Stimulated activated naive CD8-positive, alpha-beta T cell treated with anti-CD3 and anti-CD28 coated beads, Interleukin-15, Interleukin-2, amounts not matched to agents 100 U/mL and 50 U/mL, for 24 hours (primary cell): ENCODE measurements at regions not wholly inside any gene's neighbourhood (a gene's known extent, or its start where the extent isn't known, plus 50 kb on each side); places are given as distances from the start of the nearest gene placed in this dataset.

ENCODE experiments used
- ATAC-seq: fragments of 150-1000 bp; cut with Tn5 transposase; one replicate; pipeline ENCODE4 v1.10.0; 2021
- DNase-seq: peaks from one replicate; pipeline ENCODE4 v3.0.0; 2021

- DNase-seq = no peak
- ATAC-seq = no peak
Measured at GRCh38 chr18:67742954-67743353, 226.4 kb upstream of the DSEL start.

GRCh38 chr18:67742525-67742924 is 226.0 kb upstream of the DSEL start:
- DNase-seq (no peak), ATAC-seq (no peak)

- no peak for ATAC-seq
- DNase-seq = no peak
Measured at GRCh38 chr18:67735506-67735905, 219.0 kb upstream of the DSEL start.

- no peak for ATAC-seq
- DNase-seq = no peak
Measured at GRCh38 chr18:67733088-67733487, 216.6 kb upstream of the DSEL start.

GRCh38 chr18:67731851-67732250 is 215.3 kb upstream of the DSEL start:
- DNase-seq = no peak

GRCh38 chr18:67730886-67731285 is 214.4 kb upstream of the DSEL start:
- no peak for ATAC-seq
- no peak for DNase-seq

More at GRCh38 chr18:67731851-67732250, 215.3 kb upstream of the DSEL start:
- ATAC-seq = no peak

- no peak for ATAC-seq
- DNase-seq = no peak
Measured at GRCh38 chr18:67728364-67728763, 211.8 kb upstream of the DSEL start.

- ATAC-seq (no peak), DNase-seq (no peak)
Measured at GRCh38 chr18:67726882-67727281, 210.4 kb upstream of the DSEL start.

- DNase-seq (no peak), ATAC-seq (no peak)
Measured at GRCh38 chr18:67717800-67718199, 201.3 kb upstream of the DSEL start.

- no peak for DNase-seq
- ATAC-seq = no peak
Measured at GRCh38 chr18:67715567-67715966, 199.0 kb upstream of the DSEL start.

- no peak for ATAC-seq
- no peak for DNase-seq
Measured at GRCh38 chr18:67710639-67711038, 194.1 kb upstream of the DSEL start.

- no peak for DNase-seq
- no peak for ATAC-seq
Measured at GRCh38 chr18:67705748-67706147, 189.2 kb upstream of the DSEL start.

GRCh38 chr18:67695684-67696083 is 179.2 kb upstream of the DSEL start:
- no peak for DNase-seq
- no peak for ATAC-seq

- DNase-seq = no peak
- ATAC-seq = no peak
Measured at GRCh38 chr18:67694787-67695186, 178.3 kb upstream of the DSEL start.

GRCh38 chr18:67692811-67693210 is 176.3 kb upstream of the DSEL start:
- no peak for ATAC-seq
- no peak for DNase-seq

GRCh38 chr18:67682516-67682915 is 166.0 kb upstream of the DSEL start:
- no peak for ATAC-seq
- DNase-seq = no peak

GRCh38 chr18:67677489-67677888 is 161.0 kb upstream of the DSEL start:
- no peak for DNase-seq
- ATAC-seq = no peak

GRCh38 chr18:67672716-67673115 is 156.2 kb upstream of the DSEL start:
- DNase-seq = no peak
- no peak for ATAC-seq

- ATAC-seq (no peak), DNase-seq (no peak)
Measured at GRCh38 chr18:67672155-67672554, 155.6 kb upstream of the DSEL start.

- ATAC-seq (no peak), DNase-seq (no peak)
Measured at GRCh38 chr18:67670024-67670543, 153.6 kb upstream of the DSEL start.

- ATAC-seq (no peak), DNase-seq (no peak)
Measured at GRCh38 chr18:67665266-67665665, 148.7 kb upstream of the DSEL start.

- no peak for ATAC-seq
- DNase-seq = no peak
Measured at GRCh38 chr18:67662996-67663395, 146.5 kb upstream of the DSEL start.

GRCh38 chr18:67661555-67661954 is 145.0 kb upstream of the DSEL start:
- ATAC-seq (no peak), DNase-seq (no peak)

- DNase-seq (no peak), ATAC-seq (no peak)
Measured at GRCh38 chr18:67654101-67654500, 137.6 kb upstream of the DSEL start.

- DNase-seq (no peak), ATAC-seq (no peak)
Measured at GRCh38 chr18:67652288-67652687, 135.8 kb upstream of the DSEL start.
